Natural killer cell treated with Interleukin-12 subunit alpha and Interleukin-12 subunit beta and Interleukin-15 and Interleukin-18, amount 100 ng/mL, for 72 hours (primary cell): ENCODE measurements at regions not wholly inside any gene's neighbourhood (a gene's known extent, or its start where the extent isn't known, plus 50 kb on each side); places are given as distances from the start of the nearest gene placed in this dataset.
"Not testable (repeated sequence)": the region's sequence is repeated elsewhere in the genome, so short reads cannot be mapped to it uniquely, and the experiment has no call there.

ENCODE experiments used
- ATAC-seq, 2 donors: fragments of 150-1000 bp; cut with Tn5 transposase in 1 of 2; sonication (Bioruptor Pico), chemical (Tn5 transposase) in 1 of 2; 2 replicates each; pipeline ENCODE4 v1.10.0; 2021
- DNase-seq: peaks from one replicate; pipeline ENCODE4 v3.0.0; 2022; ENCODE audit warnings: low spot score
- H3K27ac Mint-ChIP-seq, 2 donors: 1 replicate in 1 of 2; 2 replicates in 1 of 2; pipeline ENCODE4 v1.8.0; 2022; ENCODE audit warnings: mixed read lengths in 2 of 2, mild to moderate bottlenecking in 1 of 2, moderate library complexity in 1 of 2
- H3K27me3 Mint-ChIP-seq, 2 donors: 1 replicate in 1 of 2; 2 replicates in 1 of 2; pipeline ENCODE4 v1.8.0; 2022; ENCODE audit warnings: mixed read lengths in 2 of 2
- H3K36me3 Mint-ChIP-seq: one replicate; pipeline ENCODE4 v1.8.0; 2022; ENCODE audit warnings: mixed read lengths
- H3K4me1 Mint-ChIP-seq, 2 donors: 1 replicate in 1 of 2; 2 replicates in 1 of 2; pipeline ENCODE4 v1.8.0; 2022; ENCODE audit warnings: low read depth in 2 of 2, mixed read lengths in 2 of 2, mild to moderate bottlenecking in 1 of 2
- H3K4me3 Mint-ChIP-seq: one replicate; pipeline ENCODE4 v1.8.0; 2022; ENCODE audit warnings: mixed read lengths
- H3K9me3 Mint-ChIP-seq: 2 replicates; pipeline ENCODE4 v1.8.0; 2022; ENCODE audit warnings: mixed read lengths

DNA sequence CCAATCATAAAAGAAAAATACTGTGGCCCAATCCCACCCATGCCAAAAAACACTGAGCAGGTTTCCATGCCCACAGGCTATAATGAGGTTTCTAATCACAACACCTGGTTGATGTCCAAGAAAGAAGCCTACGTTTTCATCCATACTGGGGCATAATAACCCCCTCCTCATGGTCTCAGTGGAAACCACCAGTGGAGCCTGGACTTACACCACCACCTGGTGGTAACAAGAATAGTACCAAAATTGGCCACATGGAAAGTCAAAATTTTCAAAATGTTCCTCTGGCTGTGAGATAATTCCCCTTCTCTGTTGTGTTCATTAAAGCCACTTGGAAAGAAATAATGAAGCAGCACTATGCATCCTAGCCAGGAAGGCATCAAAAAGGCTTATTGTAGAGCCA, 687.3 kb upstream of the ST8SIA4 start:
- no peaks in the 10 kb centered on the region for H3K27me3 Mint-ChIP-seq
- H3K36me3 Mint-ChIP-seq, result peaks cover 3% of the 10 kb centered on the region
- H3K9me3 Mint-ChIP-seq, result peaks cover 13% of the 10 kb centered on the region
- DNase-seq (no peak), ATAC-seq (no peak)
- no peaks in the 10 kb centered on the region for H3K4me1 Mint-ChIP-seq
- H3K27ac Mint-ChIP-seq, result no peak overlapping the region
- no peak overlapping the region for H3K4me3 Mint-ChIP-seq

DNA sequence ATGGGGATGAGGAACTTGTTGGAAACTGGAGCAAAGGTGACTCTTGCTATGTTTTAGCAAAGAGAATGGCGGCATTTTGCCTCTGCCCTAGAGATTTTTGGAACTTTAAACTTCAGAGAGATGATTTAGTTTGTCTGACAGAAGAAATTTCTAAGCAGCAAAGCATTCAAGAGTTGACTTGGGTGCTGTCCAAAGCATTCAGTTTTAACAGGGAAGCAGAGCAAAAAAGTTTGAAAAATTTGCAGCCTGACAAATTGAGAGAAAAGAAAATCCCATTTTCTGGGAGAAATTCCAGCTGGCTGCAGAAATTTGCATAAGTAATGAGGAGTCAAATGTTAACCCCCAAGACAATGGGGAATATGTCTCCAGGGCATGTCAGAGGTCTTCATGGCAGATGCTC, 682.3 kb upstream of the ST8SIA4 start:
- no peaks in the 10 kb centered on the region for H3K36me3 Mint-ChIP-seq
- no peak for ATAC-seq
- H3K27me3 Mint-ChIP-seq, result no peaks in the 10 kb centered on the region
- no peak for DNase-seq
- H3K27ac Mint-ChIP-seq, result no peak overlapping the region
- H3K4me1 Mint-ChIP-seq, result no peaks in the 10 kb centered on the region
- H3K4me3 Mint-ChIP-seq, result no peak overlapping the region
- peaks cover 18% of the 10 kb centered on the region for H3K9me3 Mint-ChIP-seq

DNA sequence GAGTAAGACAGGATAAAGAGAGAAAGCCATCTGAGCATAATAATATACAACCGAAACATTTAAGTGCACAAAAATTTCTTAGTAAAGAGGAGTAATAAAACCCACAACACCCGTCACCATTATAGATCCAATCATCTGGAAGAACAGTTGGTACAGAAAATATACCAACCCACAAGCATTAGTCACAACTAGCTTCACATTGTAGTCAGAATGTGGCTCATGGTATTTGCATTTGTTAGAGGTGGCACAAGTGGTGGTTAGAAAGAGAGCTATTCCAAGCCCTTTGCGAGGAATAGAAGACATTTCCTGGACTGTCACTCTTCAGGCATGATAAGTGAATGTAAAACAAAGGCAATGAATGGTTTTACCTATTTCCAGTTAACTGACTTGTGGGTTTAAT, 677.5 kb upstream of the ST8SIA4 start:
- ATAC-seq (no peak), DNase-seq (no peak)
- H3K4me3 Mint-ChIP-seq, result no peak overlapping the region
- no peaks in the 10 kb centered on the region for H3K4me1 Mint-ChIP-seq
- H3K9me3 Mint-ChIP-seq, result peaks cover 13% of the 10 kb centered on the region
- H3K27me3 Mint-ChIP-seq, result no peaks in the 10 kb centered on the region
- H3K27ac Mint-ChIP-seq, result no peak overlapping the region
- H3K36me3 Mint-ChIP-seq, result no peaks in the 10 kb centered on the region

DNA sequence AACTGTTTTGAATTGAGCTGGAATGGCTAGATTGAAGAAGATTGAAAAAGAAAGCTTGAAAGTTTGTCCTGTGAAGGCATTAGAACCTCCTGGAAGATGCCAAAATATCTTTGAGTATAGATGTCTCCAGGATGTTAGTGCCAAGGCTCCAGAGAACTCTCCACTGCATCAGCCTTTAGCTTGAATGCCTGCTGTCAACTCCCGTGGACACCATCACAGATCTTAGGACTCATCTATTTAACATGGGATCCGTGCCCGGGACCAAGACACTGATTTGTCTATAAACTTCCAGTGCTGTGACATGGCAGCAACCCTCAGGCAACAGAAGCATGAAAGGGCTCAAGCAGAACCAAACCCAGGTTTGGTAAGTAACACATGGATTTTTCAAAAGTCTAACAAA, 670.9 kb upstream of the ST8SIA4 start:
- Mint-ChIP-seq H3K36me3 (no peaks in the 10 kb centered on the region), H3K27ac (no peak overlapping the region), H3K4me3 (no peak overlapping the region), H3K4me1 (no peaks in the 10 kb centered on the region), H3K9me3 (peaks cover 4% of the 10 kb centered on the region), H3K27me3 (no peaks in the 10 kb centered on the region)
- DNase-seq (no peak), ATAC-seq (no peak)

DNA sequence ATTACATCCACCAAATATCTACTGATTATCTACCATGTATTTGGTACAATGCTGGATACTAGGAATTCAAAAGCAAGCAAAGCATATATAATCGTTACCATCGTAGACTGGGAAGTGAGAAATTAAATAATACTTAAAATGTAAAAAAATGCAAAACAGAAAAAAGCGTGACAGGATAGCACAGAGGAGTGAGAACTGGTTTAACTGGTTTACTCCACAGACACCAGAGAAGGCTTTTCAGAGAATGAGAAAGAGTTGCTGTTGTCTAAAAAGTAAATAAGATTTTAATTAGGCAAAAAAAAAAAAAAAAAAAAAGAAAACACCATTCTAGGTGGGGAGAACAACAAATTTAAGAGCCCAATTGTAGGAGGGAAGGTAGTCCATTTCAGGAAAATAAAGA, 657.9 kb upstream of the ST8SIA4 start:
- DNase-seq (no peak), ATAC-seq (no peak)
- Mint-ChIP-seq H3K4me3 (no peak overlapping the region), H3K9me3 (peaks cover 17% of the 10 kb centered on the region), H3K4me1 (no peaks in the 10 kb centered on the region), H3K36me3 (no peaks in the 10 kb centered on the region), H3K27me3 (no peaks in the 10 kb centered on the region), H3K27ac (no peak overlapping the region)

DNA sequence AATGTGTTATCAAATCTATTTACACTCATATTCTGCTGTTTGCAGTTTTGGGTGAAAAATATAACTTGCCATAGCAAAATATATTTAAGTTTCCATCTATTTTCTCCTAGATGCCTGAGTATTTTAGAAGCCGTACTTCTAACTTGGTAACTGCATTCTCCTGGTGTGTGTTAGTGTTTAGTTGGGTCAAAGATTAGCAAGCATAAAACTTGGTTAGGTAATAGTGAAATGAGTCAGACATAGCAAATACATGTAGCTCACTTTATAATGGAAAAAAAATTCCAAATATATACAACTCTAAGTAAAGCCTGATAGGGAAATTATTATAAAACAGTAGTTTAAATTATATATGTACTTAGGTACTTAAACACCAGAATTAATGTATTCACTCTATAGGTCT, 640.7 kb upstream of the ST8SIA4 start:
- no peak for DNase-seq
- no peaks in the 10 kb centered on the region for H3K4me1 Mint-ChIP-seq
- peaks cover 5% of the 10 kb centered on the region for H3K9me3 Mint-ChIP-seq
- no peaks in the 10 kb centered on the region for H3K36me3 Mint-ChIP-seq
- H3K27me3 Mint-ChIP-seq, result no peaks in the 10 kb centered on the region
- no peak overlapping the region for H3K4me3 Mint-ChIP-seq
- H3K27ac Mint-ChIP-seq, result no peak overlapping the region
- ATAC-seq, result no peak

DNA sequence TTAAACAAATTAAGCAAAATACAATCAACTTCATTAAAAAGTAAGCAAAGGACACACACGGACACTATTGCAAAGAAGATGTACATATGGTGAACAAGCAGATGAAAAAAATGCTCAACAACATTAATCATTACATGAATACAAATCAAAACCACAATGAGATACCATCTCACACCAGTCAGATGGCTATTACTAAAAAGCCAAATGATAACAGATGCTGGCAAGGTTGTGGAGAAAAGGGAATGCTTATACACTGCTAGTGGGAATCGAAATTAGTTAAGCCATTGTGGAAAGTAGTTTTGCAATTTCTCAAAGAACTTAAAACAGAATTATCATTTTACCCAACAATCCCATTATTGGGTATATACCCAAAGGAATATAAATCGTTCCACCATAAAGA, 636.2 kb upstream of the ST8SIA4 start:
- DNase-seq, result no peak
- no peak overlapping the region for H3K4me3 Mint-ChIP-seq
- H3K27me3 Mint-ChIP-seq, result no peaks in the 10 kb centered on the region
- H3K4me1 Mint-ChIP-seq, result no peaks in the 10 kb centered on the region
- no peak overlapping the region for H3K27ac Mint-ChIP-seq
- H3K36me3 Mint-ChIP-seq, result peaks cover 4% of the 10 kb centered on the region
- H3K9me3 Mint-ChIP-seq, result peaks cover 7% of the 10 kb centered on the region
- no peak for ATAC-seq

DNA sequence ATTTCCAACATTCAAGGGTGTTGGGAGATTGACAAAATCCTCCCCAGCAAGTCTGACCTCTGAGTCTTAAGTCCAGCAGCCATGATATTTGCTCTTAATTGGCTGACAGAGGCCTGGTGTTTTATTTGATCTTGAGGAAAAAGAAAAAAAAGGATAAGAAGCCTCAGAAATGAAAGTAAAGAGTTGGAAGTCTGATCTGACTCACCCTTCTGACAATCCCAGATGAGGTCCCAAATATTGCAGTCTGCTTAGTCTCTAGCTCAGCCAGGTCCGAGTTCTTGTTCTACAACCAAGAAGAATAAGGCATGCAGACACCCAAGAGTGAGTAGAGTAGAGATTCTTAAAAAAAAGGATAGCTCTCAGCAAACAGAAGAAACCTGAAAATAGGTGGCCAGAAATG, 632.5 kb upstream of the ST8SIA4 start:
- Mint-ChIP-seq H3K4me1 (no peaks in the 10 kb centered on the region), H3K36me3 (peaks cover 4% of the 10 kb centered on the region), H3K27me3 (no peaks in the 10 kb centered on the region), H3K9me3 (peaks cover 10% of the 10 kb centered on the region), H3K27ac (no peak overlapping the region), H3K4me3 (no peak overlapping the region)
- ATAC-seq, result no peak
- DNase-seq, result no peak

DNA sequence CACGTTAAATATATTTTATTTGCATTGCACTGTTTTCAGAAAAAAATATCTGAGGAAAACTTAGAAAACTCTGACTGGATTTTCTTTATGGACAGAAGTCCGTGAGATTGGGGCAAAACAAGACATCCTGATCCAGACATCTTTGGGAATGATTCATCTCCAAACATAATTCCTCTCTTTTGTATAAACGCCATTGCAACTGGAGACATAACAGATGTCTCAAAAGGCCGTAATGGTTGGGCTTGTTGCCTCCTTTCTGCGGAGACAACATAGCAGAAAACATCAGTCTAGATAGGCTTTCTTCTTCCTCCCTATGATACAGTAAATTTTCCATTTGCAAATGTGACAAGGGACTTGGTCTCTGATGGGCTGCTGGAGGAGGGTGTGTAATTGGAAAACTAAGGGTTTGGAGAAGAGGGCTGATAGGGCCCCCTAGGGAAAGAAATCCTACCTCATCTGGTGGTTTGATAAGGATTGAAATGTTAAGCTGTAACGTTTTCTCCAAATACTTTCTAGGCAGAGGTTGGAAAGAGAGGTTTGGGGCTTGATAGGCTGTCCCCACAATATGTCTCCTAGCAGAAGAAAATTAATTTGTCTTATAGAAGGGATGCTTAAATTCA, 631.5 kb upstream of the ST8SIA4 start:
- Mint-ChIP-seq H3K9me3 (peaks cover 10% of the 10 kb centered on the region), H3K27ac (no peak overlapping the region), H3K36me3 (peaks cover 4% of the 10 kb centered on the region), H3K4me3 (no peak overlapping the region), H3K4me1 (no peaks in the 10 kb centered on the region), H3K27me3 (no peaks in the 10 kb centered on the region)
- DNase-seq, result no peak
- ATAC-seq, result no peak

DNA sequence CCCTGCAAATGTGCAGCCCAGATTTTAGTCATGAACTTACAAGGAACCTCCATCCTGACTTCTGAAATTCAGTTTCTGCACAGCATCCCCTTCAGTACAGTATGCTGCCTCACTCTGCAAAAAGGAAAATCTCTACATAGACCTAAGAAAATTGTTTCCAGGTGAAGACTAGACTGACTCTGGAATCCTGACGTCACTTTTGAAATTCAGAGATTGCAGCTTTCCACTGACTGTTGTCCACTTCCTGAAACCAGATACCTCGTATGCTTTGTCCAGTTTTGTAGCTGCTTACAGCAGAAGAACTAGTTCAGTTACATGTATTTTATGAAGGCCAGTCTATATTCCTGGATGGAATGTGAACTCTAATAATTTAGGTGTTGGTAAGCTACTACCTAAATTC, 629.3 kb upstream of the ST8SIA4 start:
- DNase-seq, result no peak
- no peaks in the 10 kb centered on the region for H3K27me3 Mint-ChIP-seq
- no peak for ATAC-seq
- no peak overlapping the region for H3K27ac Mint-ChIP-seq
- peaks cover 5% of the 10 kb centered on the region for H3K36me3 Mint-ChIP-seq
- no peaks in the 10 kb centered on the region for H3K4me1 Mint-ChIP-seq
- H3K4me3 Mint-ChIP-seq, result no peak overlapping the region
- peaks cover 17% of the 10 kb centered on the region for H3K9me3 Mint-ChIP-seq

DNA sequence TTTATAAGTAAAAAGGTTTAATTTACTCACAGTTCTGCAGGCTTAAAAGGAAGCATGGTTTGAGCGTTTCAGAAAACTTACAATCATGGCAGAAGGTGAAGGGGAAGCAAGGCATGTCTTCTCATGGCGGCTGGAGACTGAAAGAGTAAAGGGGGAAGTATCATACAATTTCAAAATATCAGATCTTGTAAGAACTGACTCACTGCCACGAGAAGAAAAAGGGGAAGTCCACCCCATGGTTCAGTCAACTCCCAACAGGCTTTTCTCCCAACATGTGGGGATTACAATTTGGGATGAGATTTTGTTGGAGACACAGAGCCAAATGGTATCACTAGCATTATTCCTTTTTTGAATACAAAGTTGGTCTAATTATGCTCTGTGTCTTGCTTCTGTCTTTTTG, 627.9 kb upstream of the ST8SIA4 start:
- Mint-ChIP-seq H3K36me3 (peaks cover 7% of the 10 kb centered on the region), H3K4me1 (no peaks in the 10 kb centered on the region), H3K9me3 (peaks cover 22% of the 10 kb centered on the region), H3K27ac (no peak overlapping the region), H3K4me3 (no peak overlapping the region), H3K27me3 (no peaks in the 10 kb centered on the region)
- ATAC-seq (no peak), DNase-seq (no peak)

DNA sequence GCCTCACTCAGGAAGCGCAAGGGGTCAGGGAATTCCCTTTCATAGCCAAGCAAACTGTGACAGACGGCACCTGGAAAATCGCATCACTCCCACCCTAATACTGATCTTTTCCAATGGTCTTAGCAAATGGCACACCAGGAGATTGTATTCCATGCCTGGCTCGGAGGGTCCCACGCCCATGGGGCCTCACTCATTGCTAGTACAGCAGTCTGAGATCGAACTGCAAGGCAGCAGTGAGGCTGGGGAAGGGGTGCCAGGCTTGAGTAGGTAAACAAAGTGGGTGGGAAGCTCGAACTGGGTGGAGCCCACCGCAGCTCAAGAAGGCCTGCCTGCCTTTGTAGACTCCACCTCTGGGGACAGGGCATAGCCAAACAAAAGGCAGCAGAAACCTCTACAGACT, 626.0 kb upstream of the ST8SIA4 start:
- H3K9me3 Mint-ChIP-seq, result peaks cover 22% of the 10 kb centered on the region
- not testable (repeated sequence) for H3K27me3 Mint-ChIP-seq, H3K27ac Mint-ChIP-seq, H3K4me1 Mint-ChIP-seq, ATAC-seq, H3K4me3 Mint-ChIP-seq, DNase-seq, H3K36me3 Mint-ChIP-seq

DNA sequence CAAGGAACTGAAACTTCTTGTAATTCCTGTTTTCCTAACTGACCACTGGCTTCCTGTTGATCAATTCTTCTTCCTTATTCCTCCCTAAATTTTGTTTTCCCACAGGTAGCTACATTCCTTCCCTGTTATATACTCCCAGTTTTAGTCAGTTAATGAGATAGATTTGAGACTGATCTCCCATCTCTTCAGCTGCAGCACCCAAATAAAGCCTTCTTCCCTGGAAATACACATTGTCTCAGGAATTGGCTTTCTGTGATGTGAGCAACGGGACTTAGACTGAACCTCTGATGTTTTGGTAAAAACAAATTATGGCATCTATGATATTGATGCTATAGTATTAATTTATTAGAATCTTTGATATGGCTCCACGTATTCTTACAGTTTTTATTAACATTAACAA, 617.3 kb upstream of the ST8SIA4 start:
- no peak for ATAC-seq
- no peak overlapping the region for H3K27ac Mint-ChIP-seq
- H3K36me3 Mint-ChIP-seq, result no peaks in the 10 kb centered on the region
- H3K4me3 Mint-ChIP-seq, result no peak overlapping the region
- H3K4me1 Mint-ChIP-seq, result no peaks in the 10 kb centered on the region
- H3K9me3 Mint-ChIP-seq, result peaks cover 14% of the 10 kb centered on the region
- H3K27me3 Mint-ChIP-seq, result no peaks in the 10 kb centered on the region
- DNase-seq, result no peak

DNA sequence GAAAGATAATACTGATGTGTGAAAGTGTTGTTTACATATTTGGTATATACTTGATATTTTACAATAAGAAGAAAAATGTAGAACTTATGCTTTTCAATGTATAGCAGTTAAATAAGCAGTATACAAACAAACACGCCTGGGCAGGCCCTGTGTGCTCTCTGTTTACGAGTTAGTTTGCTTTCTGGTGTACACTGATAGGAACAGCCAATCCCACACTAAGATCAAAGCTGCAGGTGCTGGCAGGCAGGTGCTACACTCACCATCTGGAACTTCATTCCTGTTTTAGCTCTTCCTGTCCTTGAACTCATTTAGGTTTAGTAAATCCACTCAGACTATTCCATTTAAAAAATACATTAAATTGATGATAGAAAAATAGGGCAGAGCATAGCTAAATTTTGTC, 614.7 kb upstream of the ST8SIA4 start:
- no peaks in the 10 kb centered on the region for H3K4me1 Mint-ChIP-seq

DNA sequence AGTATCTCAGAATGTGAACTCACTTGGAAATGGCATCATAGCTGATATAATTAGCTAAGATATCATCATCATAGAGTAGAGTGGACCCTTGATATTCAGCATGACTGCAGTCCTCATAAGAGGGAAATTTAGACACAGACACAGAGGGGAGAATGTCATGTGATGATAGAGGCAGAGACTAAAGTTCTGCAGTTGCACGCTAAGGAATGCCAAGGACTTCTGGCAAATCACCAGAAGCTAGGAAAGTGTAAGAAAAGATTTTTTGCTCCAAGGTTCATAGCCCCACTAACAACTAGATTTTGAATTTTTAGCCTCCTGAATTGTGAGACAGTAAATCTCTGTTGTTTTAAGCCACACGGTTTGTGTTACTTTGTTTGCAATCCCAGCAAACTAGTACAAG, 612.6 kb upstream of the ST8SIA4 start:
- Mint-ChIP-seq H3K4me1 (no peaks in the 10 kb centered on the region), H3K4me3 (no peak overlapping the region), H3K27me3 (no peaks in the 10 kb centered on the region), H3K36me3 (no peaks in the 10 kb centered on the region), H3K9me3 (peaks cover 8% of the 10 kb centered on the region), H3K27ac (no peak overlapping the region)
- no peak for ATAC-seq
- DNase-seq, result no peak

More for the DNA sequence above, 614.7 kb upstream of the ST8SIA4 start:
- no peaks in the 10 kb centered on the region for H3K36me3 Mint-ChIP-seq
- no peaks in the 10 kb centered on the region for H3K27me3 Mint-ChIP-seq
- peaks cover 11% of the 10 kb centered on the region for H3K9me3 Mint-ChIP-seq
- H3K4me3 Mint-ChIP-seq, result no peak overlapping the region
- ATAC-seq, result no peak
- no peak for DNase-seq
- H3K27ac Mint-ChIP-seq, result no peak overlapping the region
